IPS DF 19.7 (cell line): ENCODE measurements at regions not wholly inside any gene's neighbourhood (a gene's known extent, or its start where the extent isn't known, plus 50 kb on each side); places are given as distances from the start of the nearest gene placed in this dataset.
"Not testable (repeated sequence)": the region's sequence is repeated elsewhere in the genome, so short reads cannot be mapped to it uniquely, and the experiment has no call there.

Source experiments
- DNase-seq: peaks from one replicate; pipeline ENCODE4 v3.0.0-alpha.2; 2013; ENCODE audit warnings: low read depth, low spot score

DNA sequence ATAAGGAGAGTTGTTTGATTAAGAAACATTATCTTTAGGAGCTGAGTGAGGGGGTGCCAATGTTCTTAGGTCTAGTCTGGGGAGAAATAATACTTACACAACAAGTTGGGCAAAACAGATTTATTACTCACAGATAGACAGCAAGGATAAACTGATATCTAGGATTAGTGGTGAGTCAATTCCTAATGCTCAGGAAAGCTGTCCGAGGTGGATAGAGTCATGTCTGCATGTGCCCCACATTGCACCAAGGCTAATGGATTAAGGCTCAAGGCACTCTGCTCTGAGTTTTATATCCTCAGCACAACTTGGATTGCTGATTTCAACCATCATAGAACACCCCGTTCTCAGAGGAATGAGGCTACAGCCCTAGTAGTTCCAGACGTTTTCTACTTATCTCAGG, 1042.3 kb downstream of the OTOL1 start:
- no peak for DNase-seq

DNA sequence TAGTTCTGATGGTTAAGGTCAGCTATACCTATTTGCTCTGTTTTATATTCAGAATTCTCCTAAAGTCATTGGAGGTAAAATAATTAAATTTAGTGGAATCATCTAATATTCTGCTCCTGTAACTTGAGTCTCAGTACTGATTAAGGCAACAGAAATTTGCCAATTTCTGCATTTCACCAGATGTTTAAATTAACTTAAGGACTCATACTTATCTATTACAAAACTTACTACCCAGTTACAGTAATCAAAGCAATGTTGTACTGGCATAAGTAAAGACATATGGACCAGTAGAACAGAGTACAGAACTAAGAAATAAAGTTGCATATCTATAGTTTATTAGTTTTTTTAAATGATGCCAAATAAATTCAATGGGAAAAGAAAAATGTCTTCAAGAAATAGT, 1043.8 kb downstream of the OTOL1 start:
- DNase-seq = no peak

DNA sequence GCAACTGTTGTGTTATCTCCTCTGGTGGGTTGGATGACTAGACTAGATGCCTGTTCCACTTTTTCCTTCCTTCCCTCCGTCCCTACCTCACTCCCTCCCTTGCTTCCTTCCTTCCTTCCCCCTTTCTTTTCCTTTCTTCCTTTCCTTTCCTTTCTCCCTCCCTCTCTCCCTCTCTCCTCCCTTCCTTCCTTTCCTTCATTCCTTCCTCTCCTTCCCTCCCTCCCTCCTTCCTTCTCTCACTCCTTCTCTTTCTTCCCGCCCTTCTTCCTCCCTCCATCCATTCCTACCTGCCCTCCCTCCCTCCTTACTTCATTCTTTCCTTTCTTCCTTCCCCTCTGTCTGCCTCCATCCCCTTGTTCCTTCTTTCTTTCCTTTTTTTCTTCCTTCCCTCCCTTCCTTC, 1045.3 kb downstream of the OTOL1 start:
- no peak for DNase-seq

DNA sequence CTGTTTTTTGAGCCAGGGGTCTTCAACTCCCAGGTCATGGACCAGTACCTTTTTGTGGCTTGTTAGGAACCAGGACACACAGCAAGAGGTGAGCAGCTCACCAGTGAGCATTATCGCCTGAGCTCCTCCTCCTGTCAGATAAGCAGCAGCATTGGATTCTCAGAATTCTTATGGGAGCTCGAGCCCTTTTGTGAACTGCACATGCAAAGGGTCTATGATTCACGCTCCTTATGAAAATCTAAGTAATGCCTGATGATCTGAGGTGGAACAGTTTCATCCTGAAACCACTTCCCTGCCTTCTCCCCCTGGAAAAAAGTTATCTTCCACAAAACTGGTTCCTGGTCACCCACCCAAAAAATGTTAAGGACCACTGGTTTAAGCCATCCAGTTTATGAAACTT, 1047.6 kb downstream of the OTOL1 start:
- no peak for DNase-seq

DNA sequence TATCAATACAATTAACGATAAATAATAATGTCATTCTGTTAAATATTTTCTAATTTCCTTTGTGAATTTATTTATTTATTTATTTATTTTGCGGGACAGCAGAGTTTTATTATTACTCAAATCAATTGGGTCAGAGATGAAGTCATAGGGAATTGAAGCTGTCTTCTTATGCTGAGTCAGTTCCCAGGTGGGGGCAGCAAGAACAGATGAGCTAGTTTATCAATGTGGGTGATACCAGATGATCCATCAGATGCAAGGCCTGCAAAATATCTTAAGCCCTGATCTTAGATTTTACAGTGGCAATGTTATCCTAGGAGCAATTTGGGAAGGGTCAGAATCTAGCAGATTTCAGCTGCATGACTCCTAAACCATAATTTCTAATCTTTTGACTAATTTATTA, 1050.3 kb downstream of the OTOL1 start:
- no peak for DNase-seq

DNA sequence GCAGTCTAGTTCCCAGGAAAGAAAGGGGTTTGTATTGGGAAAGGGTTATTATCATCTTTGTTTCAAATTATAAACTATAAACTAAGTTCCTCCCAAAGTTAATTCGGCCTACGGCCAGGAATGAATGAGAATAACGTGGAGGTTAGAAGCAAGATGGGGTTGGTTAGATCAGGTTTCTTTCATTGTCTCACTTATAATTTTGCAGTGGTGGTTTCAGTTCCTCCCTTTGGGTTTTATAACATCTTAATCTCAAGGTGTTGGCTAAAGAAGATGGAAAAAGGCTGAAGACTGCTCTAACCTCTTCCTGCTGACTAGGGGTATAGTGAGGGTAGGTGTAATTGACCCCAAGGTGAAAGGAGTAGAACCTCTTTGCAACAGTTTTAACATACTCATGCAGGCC, 1050.7 kb downstream of the OTOL1 start:
- no peak for DNase-seq

DNA sequence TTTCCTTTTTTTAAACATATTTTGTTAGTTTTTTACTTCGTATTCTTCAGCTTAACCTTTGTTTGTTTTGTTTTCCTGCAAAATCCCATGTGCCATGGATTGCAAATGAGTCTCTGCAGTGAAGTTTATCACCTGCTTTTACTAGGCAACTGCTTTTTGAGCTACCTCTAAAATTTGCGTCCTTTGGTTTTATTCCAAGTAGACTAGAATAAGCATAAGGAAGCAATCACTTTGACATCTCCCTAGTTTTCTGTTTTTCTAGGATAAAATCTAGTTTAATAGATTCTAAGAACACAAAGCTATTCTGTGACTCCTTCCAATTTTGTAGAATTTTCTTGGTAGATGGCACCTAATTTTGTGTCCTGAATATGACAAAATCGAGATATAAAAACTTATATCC, 1059.2 kb downstream of the OTOL1 start:
- DNase-seq = no peak

DNA sequence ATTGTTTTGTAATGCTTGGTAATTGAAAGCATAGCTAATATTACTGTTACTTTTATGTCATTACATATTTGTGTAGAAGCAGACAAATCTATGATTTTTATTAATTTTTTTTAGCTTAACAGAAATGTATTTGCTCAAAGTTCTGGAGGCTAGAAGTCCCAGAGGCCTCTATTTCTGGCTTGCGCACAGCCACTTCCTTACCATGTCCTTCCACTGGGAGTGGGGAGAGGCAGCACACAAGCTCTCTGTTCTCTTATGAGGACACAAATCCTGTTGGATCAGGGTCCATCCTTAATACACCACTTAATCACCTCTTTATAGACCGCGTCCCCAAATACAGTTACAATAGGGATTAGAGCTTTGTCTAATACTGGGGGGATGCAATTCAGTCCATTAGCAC, 1061.4 kb downstream of the OTOL1 start:
- DNase-seq = no peak

DNA sequence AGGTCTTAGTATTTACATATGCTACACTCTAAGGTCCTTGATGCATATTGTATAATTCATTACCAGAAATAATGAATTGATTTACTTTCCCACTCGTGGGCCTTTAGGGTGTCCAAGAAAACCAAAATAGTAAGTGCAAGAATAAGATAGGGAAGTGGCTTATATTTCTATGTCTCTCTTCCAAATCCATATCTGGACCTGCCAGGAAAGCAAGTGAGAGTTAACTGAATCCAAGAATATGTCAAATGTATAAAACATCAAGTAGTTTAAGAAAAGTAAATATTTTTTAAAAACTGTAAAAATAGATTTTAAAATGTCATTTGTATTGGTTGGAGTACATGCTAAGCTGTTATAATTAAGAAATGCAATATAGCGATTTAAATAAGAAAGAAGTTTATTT, 1072.1 kb downstream of the OTOL1 start:
- no peak for DNase-seq

DNA sequence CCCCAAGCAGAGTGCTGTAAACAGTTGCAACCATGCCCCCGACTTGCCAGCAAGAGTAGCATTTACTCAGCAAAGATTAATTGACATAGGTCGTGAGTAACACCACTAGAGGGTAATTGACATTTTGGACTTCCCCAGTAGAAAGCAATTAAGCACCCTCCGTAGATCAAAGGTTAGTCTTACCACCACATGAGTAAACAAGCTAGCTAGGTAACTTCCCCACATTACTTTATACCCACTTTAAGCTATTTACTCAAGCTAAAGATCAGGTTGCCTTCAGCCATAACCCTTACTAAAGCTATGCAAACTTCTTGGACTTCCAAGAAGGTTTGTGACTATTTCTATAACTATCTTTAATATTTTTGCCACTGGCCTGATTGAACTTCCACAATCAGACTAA, 1072.7 kb downstream of the OTOL1 start:
- DNase-seq = no peak

DNA sequence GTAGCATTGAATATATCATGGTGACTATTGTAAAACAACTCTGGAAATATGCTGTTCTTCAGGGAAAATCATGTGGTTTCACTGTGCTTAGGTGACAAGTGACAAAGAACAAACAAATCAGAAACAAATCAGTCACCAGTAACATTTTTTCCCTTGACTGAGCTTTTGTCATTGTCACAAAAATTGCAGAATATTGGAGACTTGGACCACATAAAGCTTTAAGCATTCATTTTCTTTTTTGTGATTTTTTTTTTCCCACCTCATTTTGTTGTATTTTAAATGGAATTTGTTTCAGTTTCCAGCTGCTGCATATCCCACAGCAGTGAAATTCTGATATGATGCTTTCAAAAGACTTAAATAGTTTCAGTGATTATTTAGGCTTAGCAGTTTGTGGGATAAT, 1088.4 kb downstream of the OTOL1 start:
- DNase-seq = no peak

DNA sequence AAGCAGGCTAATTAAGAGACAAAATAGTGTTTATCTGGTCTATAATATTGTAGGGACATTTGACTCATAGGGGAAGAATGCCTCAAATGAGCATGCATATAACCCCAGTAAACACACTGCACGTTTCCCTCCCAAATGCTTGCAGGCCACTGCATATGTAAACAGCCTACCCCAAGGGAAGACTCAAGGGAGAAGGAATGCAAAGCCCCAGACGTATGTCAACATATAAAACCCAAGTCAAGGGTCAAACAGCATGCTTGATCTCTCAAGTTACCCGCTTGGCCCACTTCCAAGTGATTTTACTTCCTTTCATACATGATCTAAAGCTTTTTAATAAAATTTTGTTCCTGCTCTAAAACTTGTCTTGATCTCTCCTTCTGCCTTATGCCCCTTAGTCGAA, 1090.0 kb downstream of the OTOL1 start:
- DNase-seq = no peak

DNA sequence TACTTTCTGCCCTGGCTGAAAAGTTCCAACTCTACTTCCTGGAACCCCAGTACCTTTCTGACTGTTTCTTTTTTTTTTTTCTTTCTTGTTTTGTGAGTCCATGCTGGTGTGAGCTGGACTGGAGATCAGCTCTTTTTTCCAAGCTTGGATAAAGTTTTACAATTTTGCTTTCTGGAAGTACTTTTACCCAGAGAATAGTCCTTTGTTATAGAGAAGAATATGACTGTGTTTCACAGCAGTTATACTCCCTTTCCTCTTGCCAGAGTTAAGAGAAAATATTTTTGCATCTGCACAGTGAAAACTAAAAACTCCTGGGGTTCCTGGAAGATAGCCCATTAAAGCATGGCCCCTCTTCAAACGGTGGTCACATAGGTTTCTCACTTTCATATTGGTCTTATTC, 1100.6 kb downstream of the OTOL1 start:
- no peak for DNase-seq

DNA sequence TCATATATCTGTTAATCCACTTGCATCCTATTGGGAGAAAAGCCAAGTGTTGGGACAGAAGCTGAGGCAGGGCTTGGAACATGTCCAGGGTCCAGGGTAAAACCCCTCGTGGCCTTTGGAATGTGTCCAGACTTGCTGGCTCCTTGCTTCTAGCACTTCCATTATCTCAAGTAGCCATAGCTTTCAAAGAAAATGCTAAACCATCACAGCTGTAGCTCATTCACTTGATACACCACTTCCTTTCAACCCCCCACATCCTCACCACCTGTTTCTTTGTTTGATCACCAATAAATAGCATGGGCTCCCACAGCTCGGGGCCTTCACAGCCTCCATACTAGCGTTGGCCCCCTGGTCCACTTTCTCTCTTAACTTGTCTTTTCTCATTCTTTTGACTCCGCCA, 1101.9 kb downstream of the OTOL1 start:
- not testable (repeated sequence) for DNase-seq

DNA sequence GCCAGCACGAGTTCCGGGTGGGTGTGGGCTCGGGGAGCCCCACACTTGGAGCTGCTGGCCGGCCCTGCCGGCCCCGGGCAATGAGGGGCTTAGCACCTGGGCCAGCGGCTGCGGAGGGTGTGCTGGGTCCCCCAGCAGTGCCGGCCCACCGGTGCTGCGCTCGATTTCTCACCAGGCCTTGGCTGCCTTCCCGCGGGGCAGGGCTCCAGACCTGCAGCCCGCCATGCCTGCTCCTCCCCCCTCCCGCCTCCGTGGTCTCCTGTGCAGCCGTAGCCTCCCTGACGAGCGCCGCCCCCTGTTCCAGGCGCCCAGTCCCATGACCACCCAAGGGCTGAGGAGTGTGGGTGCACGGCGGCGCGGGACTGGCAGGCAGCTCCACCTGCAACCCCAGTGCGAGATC, 1103.1 kb downstream of the OTOL1 start:
- DNase-seq = not testable (repeated sequence)

DNA sequence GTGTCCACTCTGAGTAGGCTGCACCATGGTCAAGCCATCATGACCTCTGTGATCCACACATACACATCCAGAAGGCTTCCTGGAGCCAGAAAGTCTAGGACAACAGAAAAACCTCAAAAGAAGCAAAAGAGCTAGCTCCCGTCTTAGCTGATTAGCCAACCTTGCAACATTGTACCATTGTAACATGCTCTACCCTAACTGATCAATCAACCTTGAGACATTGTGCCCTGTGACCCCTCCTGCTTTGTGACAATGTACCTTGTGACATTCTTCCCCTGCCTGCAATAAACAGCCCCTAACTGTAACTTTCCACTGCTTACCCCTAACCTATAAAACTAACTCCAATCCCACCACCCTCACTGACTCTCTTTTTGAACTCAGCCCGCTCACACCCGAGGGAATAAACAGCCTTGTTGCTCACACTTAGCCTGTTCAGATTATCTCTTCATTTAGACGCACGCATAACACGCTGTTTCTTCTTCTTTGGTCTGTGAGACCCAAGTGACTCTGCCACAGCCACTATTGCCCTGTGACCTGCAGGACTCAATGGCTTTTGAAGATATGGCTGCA, 1104.6 kb downstream of the OTOL1 start:
- DNase-seq = no peak

DNA sequence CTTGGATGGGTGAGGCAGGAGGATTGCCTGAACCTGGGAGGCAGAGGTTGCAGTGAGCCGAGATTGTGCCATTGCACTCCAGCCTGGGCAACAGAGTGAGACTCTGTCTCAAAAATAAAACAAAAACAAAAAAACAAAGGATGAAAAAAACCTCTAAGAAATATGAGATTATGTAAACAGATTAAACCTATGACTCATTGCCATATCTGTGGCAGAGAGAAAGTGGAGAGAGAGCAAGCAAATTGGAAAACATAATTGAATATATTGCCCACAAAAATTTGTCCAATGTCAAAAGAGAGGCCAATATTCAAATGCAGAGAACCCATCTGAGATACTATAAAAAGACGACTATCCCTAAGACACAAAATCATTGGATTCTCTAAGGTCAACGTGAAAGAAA, 1106.0 kb downstream of the OTOL1 start:
- DNase-seq = no peak

DNA sequence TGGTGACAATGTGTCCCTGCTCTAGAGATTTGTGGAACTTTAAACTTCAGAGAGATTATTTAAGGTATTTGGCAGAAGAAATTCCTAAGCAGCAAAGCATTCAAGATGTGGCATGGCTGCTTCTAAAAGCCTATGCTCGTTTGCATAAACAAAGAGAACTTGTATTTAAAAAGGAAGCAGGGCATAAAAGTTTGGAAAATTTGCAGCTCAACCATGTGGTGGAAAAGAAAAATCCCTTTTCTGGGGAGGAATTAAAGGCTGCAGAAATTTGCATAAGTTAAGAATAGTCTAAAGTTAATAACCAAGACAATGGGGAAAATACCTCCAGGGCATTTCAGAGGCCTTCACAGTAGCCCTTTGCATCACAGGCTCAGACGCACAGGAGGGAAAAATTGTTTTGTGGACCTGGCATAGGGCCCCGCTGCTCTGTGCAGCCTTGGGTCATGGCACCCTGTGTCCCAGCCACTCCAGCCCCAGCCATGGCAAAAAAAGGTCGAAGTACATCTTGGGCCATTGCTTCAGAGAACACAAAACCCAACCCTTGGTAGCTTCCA, 1109.1 kb downstream of the OTOL1 start:
- DNase-seq = no peak

DNA sequence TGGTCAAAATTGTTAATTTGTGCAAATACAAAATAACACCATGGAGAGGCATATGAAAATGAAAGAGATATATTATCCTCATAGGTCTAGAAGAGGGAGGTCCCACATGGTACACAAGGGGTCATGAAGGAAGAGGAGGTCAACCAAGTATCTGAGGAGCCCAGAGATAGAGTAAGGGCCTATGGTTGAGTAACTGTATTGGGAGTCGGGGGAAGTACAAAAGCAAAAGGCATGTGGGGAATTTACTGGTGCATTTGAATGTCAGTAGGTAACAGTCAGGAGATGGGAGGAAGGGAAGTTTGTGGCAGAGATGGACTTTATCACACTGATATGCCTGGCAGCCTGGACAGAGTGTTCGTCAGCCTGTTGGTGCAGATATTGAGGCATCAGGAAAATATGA, 1113.7 kb downstream of the OTOL1 start:
- peak; percentile 75 for DNase-seq

DNA sequence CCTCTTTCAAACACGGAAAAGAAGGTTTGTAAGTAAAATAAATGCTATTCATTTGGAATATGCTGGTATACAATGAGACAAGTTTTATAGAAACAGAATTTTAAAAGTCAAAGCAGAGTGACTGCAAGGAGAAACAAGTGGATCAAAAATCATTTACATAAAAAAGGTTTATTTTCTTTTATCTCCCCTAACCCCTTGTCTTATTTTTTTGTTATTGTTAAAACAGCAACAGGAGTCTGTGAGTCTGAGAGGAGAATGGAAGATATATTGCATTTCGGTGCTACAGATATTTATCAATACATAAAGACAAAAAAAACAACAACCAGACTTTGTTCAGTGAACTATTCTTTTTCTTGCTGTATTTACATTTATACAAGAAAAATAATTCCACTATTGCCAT, 1116.4 kb downstream of the OTOL1 start:
- no peak for DNase-seq

DNA sequence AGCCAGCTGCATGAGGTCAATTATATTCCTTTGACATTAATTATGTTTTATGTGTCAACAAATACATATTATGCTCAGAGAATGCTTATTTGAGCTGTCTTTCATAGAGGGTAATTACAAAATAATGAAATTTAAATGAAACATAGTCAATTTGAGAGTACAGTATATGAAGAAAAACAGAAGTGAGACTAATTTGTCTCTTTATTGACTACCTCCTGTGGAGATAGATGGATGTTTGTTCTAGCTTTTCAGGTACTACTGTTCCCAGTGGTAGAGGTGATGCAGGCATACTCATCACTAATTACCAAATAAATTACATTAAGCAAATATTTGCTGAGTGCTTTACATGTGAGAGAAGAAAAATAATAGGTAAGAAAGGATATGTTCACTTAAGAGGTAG, 1129.6 kb downstream of the OTOL1 start:
- no peak for DNase-seq

DNA sequence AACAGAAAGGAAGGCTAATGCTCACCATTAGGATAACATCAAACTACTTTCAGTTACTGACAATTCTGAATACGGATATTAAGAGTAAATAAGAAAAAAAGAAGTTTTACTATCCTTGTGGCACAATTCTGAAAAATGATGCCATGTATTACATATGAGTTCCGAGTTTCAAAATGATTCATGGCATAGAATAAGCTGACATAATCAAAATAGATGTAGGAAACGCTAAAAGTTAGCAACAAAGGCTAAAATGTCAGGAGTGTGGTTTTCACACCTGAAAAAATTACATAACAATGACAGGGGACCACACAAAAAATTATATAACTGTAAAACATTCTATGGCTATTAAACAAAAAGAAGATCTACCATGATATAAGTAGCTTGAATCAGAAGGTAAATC, 1131.9 kb downstream of the OTOL1 start:
- DNase-seq = no peak

DNA sequence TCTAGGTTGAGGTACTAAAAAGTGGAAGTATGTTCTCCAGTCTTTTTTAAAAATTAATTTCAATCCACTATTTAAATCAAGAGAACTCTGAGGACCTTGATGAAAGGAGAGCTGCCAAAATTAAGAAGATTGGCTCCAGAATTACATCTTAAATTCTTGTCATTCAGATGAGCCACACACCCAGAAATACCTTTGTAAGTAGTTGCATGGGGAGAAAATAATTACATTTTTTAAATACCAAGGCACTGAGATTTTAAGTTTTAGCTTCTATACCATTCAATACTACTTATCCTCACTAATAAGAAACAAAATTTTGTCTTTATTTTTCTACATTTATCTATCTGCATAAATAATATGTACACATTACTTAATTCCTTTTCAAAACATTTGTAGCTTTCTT, 1132.8 kb downstream of the OTOL1 start:
- no peak for DNase-seq

DNA sequence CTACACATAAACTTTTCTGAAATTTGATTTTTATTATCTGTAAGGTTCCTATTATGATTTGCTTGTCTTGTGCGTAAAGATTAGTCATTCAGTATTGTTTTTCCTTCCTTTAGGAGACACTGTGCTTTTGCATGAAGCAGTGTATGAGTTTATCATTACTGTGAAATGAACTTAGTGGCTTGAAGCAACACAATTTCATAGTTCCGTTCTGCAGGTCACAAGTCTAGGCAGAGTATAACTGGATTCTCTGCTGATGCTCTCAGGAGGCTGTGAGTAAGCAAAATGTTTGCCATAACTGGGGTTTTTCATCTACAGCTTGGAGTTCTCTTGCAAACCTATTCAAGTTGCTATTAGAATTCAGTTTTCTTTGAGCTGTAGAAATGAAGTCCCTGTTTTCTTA, 1136.1 kb downstream of the OTOL1 start:
- no peak for DNase-seq
